HG03520 (cell line): ENCODE measurements at regions not wholly inside any gene's neighbourhood (a gene's known extent, or its start where the extent isn't known, plus 50 kb on each side); places are given as distances from the start of the nearest gene placed in this dataset.

Experiments
- ATAC-seq: cut with Tn5 transposase; IDR thresholded peaks from one replicate; pipeline ENCODE4 v1.9.1; 2021; ENCODE audit warnings: mild to moderate bottlenecking, moderate library complexity; ENCODE audit not compliant: unreplicated experiment

- ATAC-seq, result no peak
Measured at GRCh38 chr11:92812841-92813240, 156.6 kb upstream of the MTNR1B start.

GRCh38 chr11:92819830-92820229 lies 149.6 kb upstream of the MTNR1B start:
- no peak for ATAC-seq

GRCh38 chr11:92820860-92821259 lies 148.6 kb upstream of the MTNR1B start:
- no peak for ATAC-seq

- ATAC-seq, result no peak
Measured at GRCh38 chr11:92822410-92822809, 147.0 kb upstream of the MTNR1B start.

GRCh38 chr11:92826136-92826535 lies 143.3 kb upstream of the MTNR1B start:
- no peak for ATAC-seq

- ATAC-seq, result no peak
Measured at GRCh38 chr11:92826603-92827002, 142.8 kb upstream of the MTNR1B start.

- ATAC-seq, result no peak
Measured at GRCh38 chr11:92827132-92827531, 142.3 kb upstream of the MTNR1B start.

- no peak for ATAC-seq
Measured at GRCh38 chr11:92828556-92828955, 140.9 kb upstream of the MTNR1B start.

- ATAC-seq, result no peak
Measured at GRCh38 chr11:92829121-92829520, 140.3 kb upstream of the MTNR1B start.

GRCh38 chr11:92829671-92830070 lies 139.8 kb upstream of the MTNR1B start:
- ATAC-seq, result no peak

- ATAC-seq, result no peak
Measured at GRCh38 chr11:92830377-92831155, 138.9 kb upstream of the MTNR1B start.

GRCh38 chr11:92834296-92835020 lies 135.0 kb upstream of the MTNR1B start:
- no peak for ATAC-seq

- no peak for ATAC-seq
Measured at GRCh38 chr11:92837595-92837994, 131.9 kb upstream of the MTNR1B start.

GRCh38 chr11:92838759-92839310 lies 130.6 kb upstream of the MTNR1B start:
- no peak for ATAC-seq

GRCh38 chr11:92839450-92839849 lies 130.0 kb upstream of the MTNR1B start:
- no peak for ATAC-seq

GRCh38 chr11:92841719-92842118 lies 127.7 kb upstream of the MTNR1B start:
- no peak for ATAC-seq

- ATAC-seq, result no peak
Measured at GRCh38 chr11:92843455-92843854, 126.0 kb upstream of the MTNR1B start.

GRCh38 chr11:92844197-92844596 lies 125.3 kb upstream of the MTNR1B start:
- no peak for ATAC-seq

GRCh38 chr11:92845390-92845789 lies 124.1 kb upstream of the MTNR1B start:
- ATAC-seq, result no peak

- ATAC-seq, result no peak
Measured at GRCh38 chr11:92845805-92846204, 123.6 kb upstream of the MTNR1B start.

- no peak for ATAC-seq
Measured at GRCh38 chr11:92846491-92847125, 122.8 kb upstream of the MTNR1B start.

GRCh38 chr11:92848578-92848977 lies 120.9 kb upstream of the MTNR1B start:
- ATAC-seq, result no peak
